ENCODE measurements at regions not wholly inside any gene's neighbourhood (a gene's known extent, or its start where the extent isn't known, plus 50 kb on each side); places are given as distances from the start of the nearest gene placed in this dataset.
"Not testable (repeated sequence)": the region's sequence is repeated elsewhere in the genome, so short reads cannot be mapped to it uniquely, and the experiment has no call there.

DNA sequence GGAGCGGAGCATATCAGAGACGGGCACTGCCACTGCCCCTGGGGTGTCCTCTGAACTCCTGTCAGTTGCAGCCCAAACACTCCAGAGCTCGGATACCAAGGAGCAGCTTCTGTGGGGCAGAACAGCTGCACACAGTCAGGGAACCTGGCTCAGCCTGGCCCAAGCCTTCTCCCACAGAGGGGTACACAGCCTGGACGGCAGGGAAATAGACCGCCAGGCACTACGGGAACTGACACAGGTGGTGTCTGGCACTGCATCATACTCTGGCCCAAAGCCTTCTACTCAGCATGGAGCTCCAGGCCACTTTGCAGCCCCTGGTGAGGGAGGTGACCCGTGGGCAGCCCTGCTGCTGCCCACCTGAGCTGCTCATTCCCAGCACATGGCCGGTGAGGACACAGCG lies 204.5 kb downstream of the CEP170 start:
- not testable (repeated sequence) for H3K36me3 ChIP-seq (ENCODE audit: control insufficient read depth, insufficient read depth, low read length); DNase-seq (ENCODE audit: low read depth in 2 of 2); H3K9ac ChIP-seq (ENCODE audit: insufficient read depth, low read length)

DNA sequence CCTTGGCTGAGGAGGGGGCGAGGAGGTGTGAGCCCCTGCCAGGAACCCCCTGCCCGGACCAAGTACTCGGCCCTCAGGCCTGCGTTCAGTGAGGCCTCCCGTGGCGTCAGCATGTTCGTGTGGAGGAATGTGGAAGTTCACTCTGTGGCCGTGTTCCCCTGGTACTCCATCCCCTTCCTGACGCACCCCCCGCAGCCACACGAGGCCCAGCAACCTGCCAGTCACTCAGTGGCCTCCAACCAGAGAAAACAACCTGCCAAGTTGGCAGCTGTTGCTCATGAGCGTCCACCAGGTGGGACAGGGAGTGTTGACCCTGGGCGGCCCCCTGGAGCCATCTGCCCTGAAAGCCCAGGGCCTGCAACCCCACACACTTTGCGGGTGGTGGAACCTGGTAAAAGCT lies 205.4 kb downstream of the CEP170 start:
- not testable (repeated sequence) for H3K27ac ChIP-seq (ENCODE audit: insufficient read depth, low read length); H4K20me1 ChIP-seq (ENCODE audit: control insufficient read depth, extremely low read depth, insufficient read depth, low read length); H3K4me2 ChIP-seq (ENCODE audit: extremely low read depth, insufficient read depth, low read length); DNase-seq (ENCODE audit: low read depth in 2 of 2); H3K9me3 ChIP-seq (ENCODE audit: control insufficient read depth, insufficient read depth, low read depth, low read length); H3K27me3 ChIP-seq (ENCODE audit: control insufficient read depth, insufficient read depth, low read length); H3K4me3 ChIP-seq (replicated peaks in 1 of 4; ENCODE audit: control extremely low read depth in 1 of 4, insufficient read depth in 1 of 4, low read depth in 3 of 4, low read length in 4 of 4); H3K4me1 ChIP-seq (ENCODE audit: control insufficient read depth, extremely low read depth, insufficient read depth, low read length); H3K9ac ChIP-seq (ENCODE audit: insufficient read depth, low read length); H3K79me2 ChIP-seq (ENCODE audit: control insufficient read depth, insufficient read depth, low read length); H3K36me3 ChIP-seq (ENCODE audit: control insufficient read depth, insufficient read depth, low read length); H2AFZ ChIP-seq (ENCODE audit: low read length)

More for the DNA sequence above, 204.5 kb downstream of the CEP170 start:
- not testable (repeated sequence) for H3K9me3 ChIP-seq (ENCODE audit: control insufficient read depth, insufficient read depth, low read depth, low read length); H3K27me3 ChIP-seq (ENCODE audit: control insufficient read depth, insufficient read depth, low read length); H3K4me3 ChIP-seq (replicated peaks in 1 of 4; ENCODE audit: control extremely low read depth in 1 of 4, insufficient read depth in 1 of 4, low read depth in 3 of 4, low read length in 4 of 4); H3K27ac ChIP-seq (ENCODE audit: insufficient read depth, low read length); H3K79me2 ChIP-seq (ENCODE audit: control insufficient read depth, insufficient read depth, low read length); H2AFZ ChIP-seq (ENCODE audit: low read length); H4K20me1 ChIP-seq (ENCODE audit: control insufficient read depth, extremely low read depth, insufficient read depth, low read length); H3K4me1 ChIP-seq (ENCODE audit: control insufficient read depth, extremely low read depth, insufficient read depth, low read length); H3K4me2 ChIP-seq (ENCODE audit: extremely low read depth, insufficient read depth, low read length)

DNA sequence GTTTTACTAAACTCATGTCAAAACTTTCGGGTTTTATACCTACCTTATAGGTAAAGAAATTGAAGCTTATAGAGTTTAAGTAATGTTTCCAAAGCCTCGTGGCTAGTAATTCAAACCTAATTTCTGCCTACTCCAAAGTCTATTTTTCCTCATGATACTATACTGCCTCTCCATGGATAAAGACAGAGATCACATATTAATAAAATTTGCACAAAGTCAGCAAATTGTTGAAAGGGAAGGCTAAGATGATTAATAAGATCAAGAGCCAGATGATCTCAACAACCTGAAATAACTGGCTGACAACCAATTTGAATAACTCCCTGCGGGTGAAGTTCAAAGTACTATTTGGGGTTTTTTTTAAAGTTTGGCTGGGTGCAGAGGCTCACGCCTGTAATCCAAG lies 233.7 kb downstream of the CEP170 start:
- H3K4me1 ChIP-seq (ENCODE audit: control insufficient read depth, extremely low read depth, insufficient read depth, low read length); H3K9ac ChIP-seq (ENCODE audit: insufficient read depth, low read length); H3K27me3 ChIP-seq (ENCODE audit: control insufficient read depth, insufficient read depth, low read length); H3K79me2 ChIP-seq (ENCODE audit: control insufficient read depth, insufficient read depth, low read length); H3K9me3 ChIP-seq (ENCODE audit: control insufficient read depth, insufficient read depth, low read depth, low read length); H2AFZ ChIP-seq (ENCODE audit: low read length); H4K20me1 ChIP-seq (ENCODE audit: control insufficient read depth, extremely low read depth, insufficient read depth, low read length); H3K36me3 ChIP-seq (ENCODE audit: control insufficient read depth, insufficient read depth, low read length); H3K4me3 ChIP-seq (replicated peaks in 1 of 4; ENCODE audit: control extremely low read depth in 1 of 4, insufficient read depth in 1 of 4, low read depth in 3 of 4, low read length in 4 of 4); H3K4me2 ChIP-seq (ENCODE audit: extremely low read depth, insufficient read depth, low read length); DNase-seq (ENCODE audit: low read depth in 2 of 2); H3K27ac ChIP-seq (ENCODE audit: insufficient read depth, low read length): not testable (repeated sequence)

DNA sequence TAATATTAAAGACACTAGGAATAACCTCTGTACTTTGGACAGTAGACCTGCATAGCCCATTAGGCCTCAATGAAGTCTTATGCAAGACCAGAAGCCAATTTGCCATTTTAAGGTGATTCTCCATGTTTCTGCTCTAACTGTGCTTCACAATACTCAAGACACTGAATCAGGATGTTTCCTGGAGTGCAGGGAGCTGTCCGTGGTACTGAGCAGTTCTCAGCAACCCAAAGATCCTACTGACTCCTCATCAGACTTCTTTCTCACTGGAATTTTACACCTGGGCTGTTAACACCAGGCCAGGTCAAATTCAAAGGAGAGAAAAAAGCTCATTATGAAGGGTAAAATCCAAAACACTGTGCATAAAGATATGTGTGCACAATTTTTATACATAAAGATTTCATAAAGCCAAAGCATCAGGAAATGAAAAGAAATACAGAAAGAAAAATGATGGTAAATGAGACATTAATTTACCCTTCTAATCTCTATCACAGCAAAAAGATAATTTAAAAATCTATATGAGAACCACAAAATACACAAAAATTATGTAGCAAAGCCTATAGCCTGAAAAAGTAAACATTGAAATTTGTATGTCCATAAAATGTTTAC lies 235.9 kb downstream of the CEP170 start:
- not testable (repeated sequence) for DNase-seq (ENCODE audit: low read depth in 2 of 2); H3K36me3 ChIP-seq (ENCODE audit: control insufficient read depth, insufficient read depth, low read length); H3K4me1 ChIP-seq (ENCODE audit: control insufficient read depth, extremely low read depth, insufficient read depth, low read length); H3K27me3 ChIP-seq (ENCODE audit: control insufficient read depth, insufficient read depth, low read length); H3K4me2 ChIP-seq (ENCODE audit: extremely low read depth, insufficient read depth, low read length); H3K79me2 ChIP-seq (ENCODE audit: control insufficient read depth, insufficient read depth, low read length); H3K27ac ChIP-seq (ENCODE audit: insufficient read depth, low read length); H2AFZ ChIP-seq (ENCODE audit: low read length); H4K20me1 ChIP-seq (ENCODE audit: control insufficient read depth, extremely low read depth, insufficient read depth, low read length); H3K9ac ChIP-seq (ENCODE audit: insufficient read depth, low read length); H3K4me3 ChIP-seq (replicated peaks in 1 of 4; ENCODE audit: control extremely low read depth in 1 of 4, insufficient read depth in 1 of 4, low read depth in 3 of 4, low read length in 4 of 4); H3K9me3 ChIP-seq (ENCODE audit: control insufficient read depth, insufficient read depth, low read depth, low read length)

DNA sequence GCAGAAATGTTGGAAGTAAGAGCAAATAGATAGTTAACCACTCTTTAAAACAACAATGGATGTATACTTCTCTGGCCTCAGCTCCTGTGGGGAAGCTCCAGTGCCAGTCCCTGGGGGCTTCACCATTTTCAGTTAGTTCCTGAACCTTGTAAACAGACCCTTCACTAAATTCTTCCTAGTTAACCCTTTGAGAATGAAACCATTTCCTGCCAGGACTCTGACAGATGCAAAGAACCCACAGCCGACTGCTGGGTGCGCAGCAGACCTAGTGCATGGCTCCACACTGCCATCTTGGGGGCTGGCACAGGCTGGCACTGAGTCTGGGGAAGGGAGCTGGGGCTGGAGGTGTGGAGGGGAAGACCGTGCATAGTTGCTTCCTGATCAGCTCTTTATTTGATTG lies 244.4 kb downstream of the CEP170 start:
- H4K20me1 ChIP-seq (ENCODE audit: control insufficient read depth, extremely low read depth, insufficient read depth, low read length); H3K27me3 ChIP-seq (ENCODE audit: control insufficient read depth, insufficient read depth, low read length); H3K4me1 ChIP-seq (ENCODE audit: control insufficient read depth, extremely low read depth, insufficient read depth, low read length): not testable (repeated sequence)

DNA sequence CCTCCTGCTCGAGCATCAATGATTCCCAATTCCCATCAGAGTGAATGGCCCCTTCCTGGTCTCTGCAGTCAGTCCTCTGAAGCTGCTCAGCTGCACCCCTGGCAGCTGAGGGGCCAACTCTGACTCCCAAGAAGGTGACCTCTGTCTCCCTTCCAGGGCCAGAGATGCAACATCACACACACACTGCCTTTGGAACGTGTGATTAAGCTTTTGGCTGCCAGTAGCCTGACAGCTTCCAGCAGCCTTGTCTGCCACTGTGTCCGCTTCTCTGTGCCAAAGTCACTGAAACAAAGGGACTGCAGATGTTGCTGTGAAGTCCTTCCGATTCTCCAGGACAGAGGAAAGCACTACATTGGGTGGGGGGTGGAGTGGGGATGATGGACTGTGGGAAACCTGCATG lies 254.1 kb downstream of the CEP170 start:
- not testable (repeated sequence) for H3K4me3 ChIP-seq (replicated peaks in 1 of 4; ENCODE audit: control extremely low read depth in 1 of 4, insufficient read depth in 1 of 4, low read depth in 3 of 4, low read length in 4 of 4); H3K36me3 ChIP-seq (ENCODE audit: control insufficient read depth, insufficient read depth, low read length); H3K27ac ChIP-seq (ENCODE audit: insufficient read depth, low read length); H3K9me3 ChIP-seq (ENCODE audit: control insufficient read depth, insufficient read depth, low read depth, low read length); H3K4me2 ChIP-seq (ENCODE audit: extremely low read depth, insufficient read depth, low read length); H3K9ac ChIP-seq (ENCODE audit: insufficient read depth, low read length); H3K27me3 ChIP-seq (ENCODE audit: control insufficient read depth, insufficient read depth, low read length); H3K4me1 ChIP-seq (ENCODE audit: control insufficient read depth, extremely low read depth, insufficient read depth, low read length); DNase-seq (ENCODE audit: low read depth in 2 of 2); H4K20me1 ChIP-seq (ENCODE audit: control insufficient read depth, extremely low read depth, insufficient read depth, low read length); H3K79me2 ChIP-seq (ENCODE audit: control insufficient read depth, insufficient read depth, low read length); H2AFZ ChIP-seq (ENCODE audit: low read length)

More for the DNA sequence above, 244.4 kb downstream of the CEP170 start:
- H3K9me3 ChIP-seq (ENCODE audit: control insufficient read depth, insufficient read depth, low read depth, low read length); H3K9ac ChIP-seq (ENCODE audit: insufficient read depth, low read length); H3K4me3 ChIP-seq (replicated peaks in 1 of 4; ENCODE audit: control extremely low read depth in 1 of 4, insufficient read depth in 1 of 4, low read depth in 3 of 4, low read length in 4 of 4); H3K27ac ChIP-seq (ENCODE audit: insufficient read depth, low read length); H3K36me3 ChIP-seq (ENCODE audit: control insufficient read depth, insufficient read depth, low read length); H2AFZ ChIP-seq (ENCODE audit: low read length); H3K4me2 ChIP-seq (ENCODE audit: extremely low read depth, insufficient read depth, low read length); DNase-seq (ENCODE audit: low read depth in 2 of 2); H3K79me2 ChIP-seq (ENCODE audit: control insufficient read depth, insufficient read depth, low read length): not testable (repeated sequence)

DNA sequence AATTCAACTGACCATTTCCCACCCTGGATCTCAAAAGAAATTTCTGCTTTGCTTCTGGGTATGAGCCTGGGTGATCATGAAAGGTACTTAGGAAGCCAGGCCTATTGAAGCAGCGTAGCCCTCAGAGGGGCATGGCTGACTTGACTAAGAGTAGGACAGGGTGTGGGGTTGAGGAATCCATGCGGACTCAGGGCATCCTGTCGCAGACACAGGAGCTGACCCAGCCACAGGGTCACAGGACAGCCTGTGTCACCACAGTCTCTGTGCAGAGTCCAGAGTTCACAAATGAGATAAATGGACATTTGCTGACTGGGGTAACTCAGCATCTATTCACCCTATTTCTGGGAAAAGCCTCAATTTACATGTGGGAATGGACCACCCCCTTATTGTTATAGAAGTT lies 262.3 kb downstream of the CEP170 start:
- not testable (repeated sequence) for DNase-seq (ENCODE audit: low read depth in 2 of 2); H3K9me3 ChIP-seq (ENCODE audit: control insufficient read depth, insufficient read depth, low read depth, low read length); H3K4me1 ChIP-seq (ENCODE audit: control insufficient read depth, extremely low read depth, insufficient read depth, low read length); H4K20me1 ChIP-seq (ENCODE audit: control insufficient read depth, extremely low read depth, insufficient read depth, low read length); H3K79me2 ChIP-seq (ENCODE audit: control insufficient read depth, insufficient read depth, low read length); H3K36me3 ChIP-seq (ENCODE audit: control insufficient read depth, insufficient read depth, low read length); H3K4me3 ChIP-seq (replicated peaks in 1 of 4; ENCODE audit: control extremely low read depth in 1 of 4, insufficient read depth in 1 of 4, low read depth in 3 of 4, low read length in 4 of 4); H3K27me3 ChIP-seq (ENCODE audit: control insufficient read depth, insufficient read depth, low read length); H3K27ac ChIP-seq (ENCODE audit: insufficient read depth, low read length); H3K9ac ChIP-seq (ENCODE audit: insufficient read depth, low read length); H3K4me2 ChIP-seq (ENCODE audit: extremely low read depth, insufficient read depth, low read length); H2AFZ ChIP-seq (ENCODE audit: low read length)
